Astrocyte (in vitro differentiated cells and primary cell): ENCODE measurements at regions not wholly inside any gene's neighbourhood (a gene's known extent, or its start where the extent isn't known, plus 50 kb on each side); places are given as distances from the start of the nearest gene placed in this dataset.

Source experiments
- DNase-seq: peaks from one replicate; pipeline ENCODE4 v3.0.0-alpha.2; 2010; ENCODE audit warnings: low read depth
- FAIRE-seq: peaks from 2 replicates; lab custom pipeline; 2011; peaks lifted over from hg19 to GRCh38; lab: Jason Lieb, UNC
- H2AFZ ChIP-seq: 2 replicates; pipeline ENCODE4 v1.6.0; 2012; ENCODE audit warnings: low read depth, low read length, inconsistent platforms
- H3K27ac ChIP-seq: 2 replicates; pipeline ENCODE4 v1.5.1; 2011; ENCODE audit warnings: low read depth, low read length, inconsistent platforms
- H3K27me3 ChIP-seq: 2 replicates; pipeline ENCODE4 v1.6.0; 2011; ENCODE audit warnings: low read length, inconsistent platforms; ENCODE audit not compliant: insufficient read depth
- H3K36me3 ChIP-seq: 2 replicates; pipeline ENCODE4 v1.5.1; 2011; ENCODE audit warnings: low read length, inconsistent platforms; ENCODE audit not compliant: insufficient read depth
- H3K4me1 ChIP-seq: 2 replicates; pipeline ENCODE4 v1.5.1; 2011; ENCODE audit warnings: low read length, inconsistent platforms; ENCODE audit not compliant: insufficient read depth
- H3K4me2 ChIP-seq: 2 replicates; pipeline ENCODE4 v1.6.0; 2012; ENCODE audit warnings: low read length, inconsistent platforms
- H3K4me3 ChIP-seq: 2 replicates; pipeline ENCODE4 v1.5.1; 2011; ENCODE audit warnings: low read depth, mild to moderate bottlenecking, low read length, inconsistent platforms; ENCODE audit not compliant: insufficient read depth
- H3K79me2 ChIP-seq: 2 replicates; pipeline ENCODE4 v1.6.0; 2012; ENCODE audit warnings: mild to moderate bottlenecking, low read length, inconsistent platforms; ENCODE audit not compliant: insufficient read depth
- H3K9ac ChIP-seq: 2 replicates; pipeline ENCODE4 v1.6.0; 2012; ENCODE audit warnings: mild to moderate bottlenecking, low read length, inconsistent platforms
- H3K9me3 ChIP-seq: 2 replicates; pipeline ENCODE4 v1.5.1; 2012; ENCODE audit warnings: low read depth, mild to moderate bottlenecking, low read length, inconsistent platforms; ENCODE audit not compliant: insufficient read depth
- H4K20me1 ChIP-seq: 2 replicates; pipeline ENCODE4 v1.6.0; 2012; ENCODE audit warnings: low read length, inconsistent platforms; ENCODE audit not compliant: insufficient read depth
- H3K27ac Mint-ChIP-seq: one replicate; pipeline ENCODE4 v1.8.0; 2021; ENCODE audit warnings: mild to moderate bottlenecking, mixed read lengths; ENCODE audit not compliant: unreplicated experiment
- H3K27me3 Mint-ChIP-seq: one replicate; pipeline ENCODE4 v1.8.0; 2021; ENCODE audit warnings: low read depth, mixed read lengths; ENCODE audit not compliant: unreplicated experiment
- H3K36me3 Mint-ChIP-seq: one replicate; pipeline ENCODE4 v1.8.0; 2021; ENCODE audit warnings: low read depth, mixed read lengths; ENCODE audit not compliant: unreplicated experiment
- H3K4me1 Mint-ChIP-seq: one replicate; pipeline ENCODE4 v1.8.0; 2021; ENCODE audit warnings: low read depth, mixed read lengths; ENCODE audit not compliant: unreplicated experiment
- H3K4me3 Mint-ChIP-seq: one replicate; pipeline ENCODE4 v1.8.0; 2021; ENCODE audit warnings: mild to moderate bottlenecking, moderate library complexity, mixed read lengths; ENCODE audit not compliant: unreplicated experiment
- H3K9me3 Mint-ChIP-seq: one replicate; pipeline ENCODE4 v1.8.0; 2021; ENCODE audit warnings: mild to moderate bottlenecking, mixed read lengths; ENCODE audit not compliant: unreplicated experiment
- CTCF ChIP-seq: IDR thresholded peaks from 2 replicates; pipeline ENCODE4 v1.5.1; 2011; ENCODE audit warnings: low read depth, mild to moderate bottlenecking, inconsistent platforms, low read length, moderate library complexity; ENCODE audit not compliant: insufficient read depth
- EZH2 ChIP-seq: IDR thresholded peaks from 2 replicates; pipeline ENCODE4 v1.6.1; 2012; ENCODE audit warnings: mild to moderate bottlenecking, low read length, inconsistent platforms; ENCODE audit not compliant: insufficient read depth

GRCh38 chr2:239459056-239459455, 58.2 kb upstream of the HDAC4 start:
- Histone ChIP-seq H3K79me2 (no peaks in the 10 kb centered on the region), H3K4me1 (no peaks in the 10 kb centered on the region), H3K4me2 (no peak overlapping the region), H3K27ac (no peak overlapping the region), H3K9ac (no peak overlapping the region), H3K9me3 (no peaks in the 10 kb centered on the region), H2AFZ (no peak overlapping the region), H3K27me3 (no peaks in the 10 kb centered on the region), H3K36me3 (no peaks in the 10 kb centered on the region), H3K4me3 (no peak overlapping the region), H4K20me1 (no peaks in the 10 kb centered on the region)
- no peak overlapping the region for H3K4me3 Mint-ChIP-seq
- TF ChIP-seq CTCF = no peak
- no peak for TF ChIP-seq EZH2
- no peaks in the 10 kb centered on the region for H3K36me3 Mint-ChIP-seq
- DNase-seq = no peak
- H3K9me3 Mint-ChIP-seq = peaks cover 4% of the 10 kb centered on the region
- H3K27me3 Mint-ChIP-seq = peaks cover 34% of the 10 kb centered on the region
- FAIRE-seq = no peak
- no peaks in the 10 kb centered on the region for H3K4me1 Mint-ChIP-seq
- H3K27ac Mint-ChIP-seq = no peak overlapping the region

- H2AFZ ChIP-seq = no peak overlapping the region
- H3K79me2 ChIP-seq = no peaks in the 10 kb centered on the region
- no peak for DNase-seq
- no peaks in the 10 kb centered on the region for H3K27me3 ChIP-seq
- Mint-ChIP-seq H3K27ac (no peak overlapping the region), H3K36me3 (no peaks in the 10 kb centered on the region), H3K4me1 (no peaks in the 10 kb centered on the region), H3K4me3 (no peak overlapping the region), H3K9me3 (peaks cover 8% of the 10 kb centered on the region), H3K27me3 (peaks cover 27% of the 10 kb centered on the region)
- H3K36me3 ChIP-seq = no peaks in the 10 kb centered on the region
- no peak overlapping the region for H3K9ac ChIP-seq
- H3K4me2 ChIP-seq = no peak overlapping the region
- no peak overlapping the region for H3K27ac ChIP-seq
- FAIRE-seq = no peak
- no peaks in the 10 kb centered on the region for H3K4me1 ChIP-seq
- H3K9me3 ChIP-seq = no peaks in the 10 kb centered on the region
- H4K20me1 ChIP-seq = no peaks in the 10 kb centered on the region
- H3K4me3 ChIP-seq = no peak overlapping the region
- TF ChIP-seq EZH2 (no peak), CTCF (no peak)
These were observed 57.0 kb upstream of the HDAC4 start for GRCh38 chr2:239457586-239458445.

GRCh38 chr2:239456940-239457339, 56.1 kb upstream of the HDAC4 start:
- no peak overlapping the region for H3K27ac Mint-ChIP-seq
- Histone ChIP-seq H4K20me1 (no peaks in the 10 kb centered on the region), H2AFZ (no peak overlapping the region), H3K4me1 (no peaks in the 10 kb centered on the region), H3K36me3 (no peaks in the 10 kb centered on the region), H3K9me3 (peaks cover 2% of the 10 kb centered on the region), H3K27ac (no peak overlapping the region), H3K79me2 (no peaks in the 10 kb centered on the region), H3K4me3 (no peak overlapping the region), H3K9ac (no peak overlapping the region), H3K27me3 (no peaks in the 10 kb centered on the region), H3K4me2 (no peak overlapping the region)
- H3K4me1 Mint-ChIP-seq = no peaks in the 10 kb centered on the region
- no peak for TF ChIP-seq EZH2
- TF ChIP-seq CTCF = no peak
- no peak for DNase-seq
- H3K4me3 Mint-ChIP-seq = no peak overlapping the region
- H3K36me3 Mint-ChIP-seq = no peaks in the 10 kb centered on the region
- H3K9me3 Mint-ChIP-seq = peaks cover 8% of the 10 kb centered on the region
- FAIRE-seq = no peak
- peaks cover 27% of the 10 kb centered on the region for H3K27me3 Mint-ChIP-seq
